ENCODE measurements at regions not wholly inside any gene's neighbourhood (a gene's known extent, or its start where the extent isn't known, plus 50 kb on each side); places are given as distances from the start of the nearest gene placed in this dataset.

- no peak for TF ChIP-seq EZH2 (IDR thresholded peaks at IDR 0.05; ENCODE audit: insufficient read depth, poor library complexity, severe bottlenecking)
- no peak for TF ChIP-seq EZH2phosphoT487 (IDR thresholded peaks at IDR 0.05; ENCODE audit: insufficient read depth, low read depth)
Observed at GRCh38 chr14:84874436-84874835, 655.5 kb upstream of the FLRT2 start.
